Activated T-helper 17 cell treated with anti-CD3 and anti-CD28 coated beads, Interleukin-2, amount 50 U/mL, for 72 hours (primary cell): ENCODE measurements at regions not wholly inside any gene's neighbourhood (a gene's known extent, or its start where the extent isn't known, plus 50 kb on each side); places are given as distances from the start of the nearest gene placed in this dataset.

ENCODE experiments used
- ATAC-seq: fragments of 150-1000 bp; cut with Tn5 transposase; replicated peaks from 2 replicates; pipeline ENCODE4 v1.10.0; 2021; ENCODE audit warnings: mild to moderate bottlenecking, moderate library complexity
- H3K27ac Mint-ChIP-seq: one replicate; pipeline ENCODE4 v1.8.0; 2022; ENCODE audit warnings: mixed read lengths
- H3K27me3 Mint-ChIP-seq: one replicate; pipeline ENCODE4 v1.8.0; 2022; ENCODE audit warnings: mixed read lengths
- H3K36me3 Mint-ChIP-seq: one replicate; pipeline ENCODE4 v1.8.0; 2022; ENCODE audit warnings: low read depth, mild to moderate bottlenecking, mixed read lengths
- H3K4me1 Mint-ChIP-seq: one replicate; pipeline ENCODE4 v1.8.0; 2022; ENCODE audit warnings: mixed read lengths
- H3K4me3 Mint-ChIP-seq: one replicate; pipeline ENCODE4 v1.8.0; 2022; ENCODE audit warnings: mild to moderate bottlenecking, mixed read lengths
- H3K9me3 Mint-ChIP-seq: one replicate; pipeline ENCODE4 v1.8.0; 2022; ENCODE audit warnings: mixed read lengths

DNA sequence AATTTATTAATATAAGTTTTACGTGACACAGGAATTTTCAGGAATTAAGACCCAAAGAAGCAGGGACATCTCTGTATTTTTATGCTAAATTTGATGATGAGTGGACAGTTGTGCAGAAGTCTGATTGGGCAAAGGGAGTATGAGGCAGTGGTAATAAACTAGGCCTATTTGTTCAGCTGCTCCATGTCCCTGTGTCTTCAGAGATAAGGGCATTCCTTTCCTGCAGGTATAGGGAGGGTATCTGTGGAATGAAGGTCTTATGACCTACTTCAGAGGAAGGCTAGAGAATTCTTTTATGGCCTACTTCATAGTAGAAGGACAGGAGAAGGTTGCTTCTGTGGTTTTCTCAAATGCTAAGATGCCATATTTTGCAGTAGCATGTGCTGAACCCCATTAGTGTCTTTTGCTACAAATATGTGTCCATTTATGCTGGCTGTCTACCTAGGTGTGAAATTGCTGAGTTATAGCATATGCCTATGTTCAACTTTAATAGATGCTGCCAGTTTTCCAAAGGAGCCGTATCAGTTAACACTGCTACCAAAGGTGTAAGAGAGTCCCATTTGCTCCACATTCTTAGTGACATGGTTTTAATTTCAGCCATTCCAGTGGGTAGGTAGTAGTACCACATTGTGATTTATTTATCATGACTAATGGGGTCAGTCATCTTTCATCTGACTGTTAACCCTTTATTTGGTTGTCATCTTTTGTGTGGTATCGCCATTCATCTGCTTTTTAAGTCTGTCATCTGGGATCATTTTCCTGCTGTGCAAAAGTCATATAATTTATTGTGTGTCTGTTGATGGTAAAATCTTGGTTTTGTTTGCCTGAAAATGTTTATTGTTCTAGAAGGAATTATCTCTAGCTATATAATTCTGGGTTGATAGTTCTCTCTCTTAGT is 410.7 kb upstream of the RGS6 start:
- H3K36me3 Mint-ChIP-seq: peaks cover 26% of the 10 kb centered on the region
- H3K27me3 Mint-ChIP-seq: no peaks in the 10 kb centered on the region
- no peak overlapping the region for H3K4me3 Mint-ChIP-seq
- no peak for ATAC-seq
- H3K27ac Mint-ChIP-seq: no peak overlapping the region
- no peaks in the 10 kb centered on the region for H3K9me3 Mint-ChIP-seq
- H3K4me1 Mint-ChIP-seq: peaks cover 15% of the 10 kb centered on the region

DNA sequence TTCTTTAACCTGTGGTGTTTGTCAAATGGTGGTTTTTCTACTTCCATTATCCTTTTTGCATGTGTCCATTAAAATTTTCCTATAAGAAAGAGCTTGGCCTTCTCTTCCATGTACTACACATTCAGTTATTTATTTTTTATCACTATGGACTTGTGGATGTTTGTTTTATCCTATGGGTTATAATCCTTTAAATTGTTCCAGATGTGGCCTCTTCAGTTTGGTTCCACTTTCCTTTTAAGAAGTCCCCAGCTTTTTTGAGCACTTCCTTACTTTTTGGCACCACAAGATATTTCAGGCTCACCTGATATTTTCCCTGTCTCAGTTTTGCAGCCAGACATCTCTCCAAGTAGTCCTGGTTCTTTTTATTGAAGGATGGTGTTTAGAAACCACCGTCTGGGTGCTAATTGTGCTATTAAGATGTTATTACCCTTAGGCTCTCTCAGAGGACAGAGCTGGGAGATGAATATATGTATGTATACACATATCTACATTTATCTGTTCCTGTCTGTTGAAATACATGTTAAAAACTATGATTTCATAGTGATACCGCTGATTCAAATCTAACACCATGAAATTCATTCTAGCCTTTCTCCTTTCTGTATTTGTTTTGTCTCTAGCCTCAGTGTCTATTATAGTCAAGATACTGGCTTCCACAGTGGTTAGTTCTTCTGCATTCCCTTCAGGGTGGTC is 408.5 kb upstream of the RGS6 start:
- no peaks in the 10 kb centered on the region for H3K27me3 Mint-ChIP-seq

DNA sequence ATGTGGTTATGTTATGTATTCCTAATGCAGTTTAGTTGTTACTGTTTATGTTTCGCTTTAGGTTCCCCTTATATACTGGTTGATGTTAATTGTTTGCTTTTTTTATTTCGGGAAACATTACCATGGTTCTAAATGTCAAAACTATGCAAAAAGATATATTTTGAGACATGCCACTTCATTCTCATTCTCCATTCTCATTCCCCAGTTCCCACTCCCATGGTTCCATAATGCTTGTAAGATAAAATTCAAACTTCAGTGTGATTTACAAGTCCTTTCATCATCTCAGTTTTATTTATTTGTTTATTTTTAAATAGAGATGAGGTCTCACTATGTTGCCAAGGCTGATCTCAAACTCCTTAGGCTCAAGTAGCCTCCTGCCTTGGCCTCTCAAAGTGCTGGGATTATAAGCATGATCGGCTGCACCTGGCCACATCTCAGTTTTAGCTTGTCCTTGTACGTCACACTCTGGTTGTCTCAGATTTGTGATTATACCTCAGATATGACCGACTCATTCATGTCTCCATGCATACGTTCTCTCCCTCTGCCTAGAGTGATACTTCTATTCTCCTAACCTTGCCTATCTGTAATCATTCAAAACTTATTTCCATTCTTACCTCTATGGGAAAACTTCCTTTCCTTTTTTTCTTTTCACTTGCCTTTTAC is 407.8 kb upstream of the RGS6 start:
- Mint-ChIP-seq H3K36me3 (peaks cover 18% of the 10 kb centered on the region), H3K27me3 (no peaks in the 10 kb centered on the region)
- ATAC-seq: no peak

More for the DNA sequence above, 408.5 kb upstream of the RGS6 start:
- peaks cover 15% of the 10 kb centered on the region for H3K36me3 Mint-ChIP-seq
- H3K4me3 Mint-ChIP-seq: peak overlapping the region; percentile 25
- peaks cover 15% of the 10 kb centered on the region for H3K4me1 Mint-ChIP-seq
- ATAC-seq: peak; percentile 95
- no peaks in the 10 kb centered on the region for H3K9me3 Mint-ChIP-seq
- H3K27ac Mint-ChIP-seq: peak overlapping the region; percentile 76

DNA sequence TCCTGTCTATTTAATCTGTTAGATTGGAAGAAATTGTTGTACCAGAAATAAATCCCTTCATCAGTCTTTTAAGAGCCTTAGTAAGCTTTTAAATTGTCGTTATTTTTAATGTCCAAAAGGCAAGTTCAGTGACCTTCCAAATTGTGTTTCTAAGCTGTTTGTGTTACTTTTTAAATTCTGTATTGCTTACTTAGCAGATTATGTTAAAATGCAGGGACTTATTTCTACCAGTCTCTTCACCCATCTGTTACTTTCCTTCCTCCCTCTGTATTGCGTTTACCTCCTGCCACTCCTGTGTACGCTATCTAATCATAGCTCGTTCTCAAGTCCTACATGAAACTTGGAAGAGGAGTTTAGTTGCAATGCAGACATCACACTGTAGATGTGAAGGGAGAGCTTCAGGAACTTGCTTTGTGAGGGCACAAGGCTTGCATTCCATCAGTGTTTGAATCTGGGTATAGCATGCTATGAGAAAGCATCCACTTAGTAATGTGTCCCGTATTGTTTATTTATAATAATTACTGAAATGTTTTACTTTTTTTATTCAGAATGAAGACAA is 406.5 kb upstream of the RGS6 start:
- no peak overlapping the region for H3K4me3 Mint-ChIP-seq
- no peaks in the 10 kb centered on the region for H3K9me3 Mint-ChIP-seq
- no peaks in the 10 kb centered on the region for H3K27me3 Mint-ChIP-seq
- no peak for ATAC-seq
- no peak overlapping the region for H3K27ac Mint-ChIP-seq
- peaks cover 15% of the 10 kb centered on the region for H3K4me1 Mint-ChIP-seq
- H3K36me3 Mint-ChIP-seq: peaks cover 31% of the 10 kb centered on the region

More for the DNA sequence above, 407.8 kb upstream of the RGS6 start:
- Mint-ChIP-seq H3K4me3 (no peak overlapping the region), H3K27ac (peak overlapping the region; percentile 76), H3K9me3 (no peaks in the 10 kb centered on the region), H3K4me1 (peaks cover 15% of the 10 kb centered on the region)

DNA sequence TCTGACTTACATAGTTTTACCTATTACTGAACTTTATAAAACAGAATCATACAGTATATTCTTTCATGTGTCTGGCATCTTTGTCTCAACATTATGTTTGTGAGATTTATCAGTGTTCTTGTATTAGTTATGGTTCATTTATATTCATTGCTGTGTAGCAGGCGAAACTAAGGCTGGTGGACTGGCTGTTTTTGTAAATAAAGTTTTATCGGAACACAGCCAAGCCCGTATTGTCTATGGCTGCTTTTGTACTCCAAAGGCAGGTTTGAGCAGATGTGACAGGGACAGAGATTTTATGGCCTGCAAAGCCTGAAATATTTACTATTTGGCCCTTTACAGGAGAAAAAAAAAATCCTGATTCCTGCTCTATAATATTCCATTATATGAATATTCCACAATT is 405.8 kb upstream of the RGS6 start:
- no peak overlapping the region for H3K4me3 Mint-ChIP-seq
- H3K27me3 Mint-ChIP-seq: no peaks in the 10 kb centered on the region
- no peak for ATAC-seq
- H3K4me1 Mint-ChIP-seq: peaks cover 15% of the 10 kb centered on the region
- no peak overlapping the region for H3K27ac Mint-ChIP-seq
- peaks cover 37% of the 10 kb centered on the region for H3K36me3 Mint-ChIP-seq
- no peaks in the 10 kb centered on the region for H3K9me3 Mint-ChIP-seq

DNA sequence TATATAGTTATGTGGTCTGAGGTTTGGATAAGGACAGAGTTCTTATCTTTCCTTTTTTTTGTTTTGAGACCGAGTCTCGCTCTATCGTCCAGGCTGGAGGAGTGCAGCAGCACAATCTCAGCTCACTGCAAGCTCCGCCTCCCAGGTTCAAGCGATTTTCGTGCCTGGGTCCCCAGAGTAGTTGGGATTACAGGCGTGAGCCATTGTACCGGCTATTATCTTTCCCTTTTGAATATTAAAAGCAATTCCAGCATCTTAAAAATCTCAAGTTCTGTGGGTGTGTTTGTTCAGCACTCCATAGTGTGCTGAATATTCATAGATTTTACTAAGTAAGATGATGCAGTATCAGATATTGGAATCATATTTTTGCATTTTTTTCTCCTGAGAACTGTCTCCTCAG is 404.4 kb upstream of the RGS6 start:
- Mint-ChIP-seq H3K4me1 (peaks cover 15% of the 10 kb centered on the region), H3K36me3 (peaks cover 44% of the 10 kb centered on the region), H3K27me3 (no peaks in the 10 kb centered on the region), H3K4me3 (no peak overlapping the region), H3K9me3 (no peaks in the 10 kb centered on the region), H3K27ac (no peak overlapping the region)
- no peak for ATAC-seq

DNA sequence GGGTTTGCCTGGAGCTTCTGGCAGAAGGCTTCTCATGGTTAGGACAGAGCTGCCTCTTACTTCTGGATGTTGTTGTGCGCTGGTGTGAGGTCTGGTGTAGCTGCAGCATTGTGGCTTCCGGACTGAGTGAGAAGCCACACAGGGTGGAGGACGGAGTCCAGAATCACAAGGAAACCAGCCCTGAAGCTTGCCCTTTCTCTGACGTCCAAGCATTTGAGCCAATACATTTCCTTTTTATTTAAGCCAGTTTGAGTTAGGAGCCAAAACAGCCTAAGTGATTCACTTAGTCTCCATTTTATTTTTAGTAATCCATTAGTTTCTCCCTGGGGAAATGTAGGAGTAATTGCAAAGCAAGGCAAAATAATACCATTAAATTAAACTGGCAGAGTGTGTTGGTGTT is 402.4 kb upstream of the RGS6 start:
- Mint-ChIP-seq H3K4me1 (no peaks in the 10 kb centered on the region), H3K9me3 (no peaks in the 10 kb centered on the region), H3K4me3 (no peak overlapping the region), H3K36me3 (peaks cover 32% of the 10 kb centered on the region), H3K27me3 (no peaks in the 10 kb centered on the region), H3K27ac (no peak overlapping the region)
- ATAC-seq: no peak

DNA sequence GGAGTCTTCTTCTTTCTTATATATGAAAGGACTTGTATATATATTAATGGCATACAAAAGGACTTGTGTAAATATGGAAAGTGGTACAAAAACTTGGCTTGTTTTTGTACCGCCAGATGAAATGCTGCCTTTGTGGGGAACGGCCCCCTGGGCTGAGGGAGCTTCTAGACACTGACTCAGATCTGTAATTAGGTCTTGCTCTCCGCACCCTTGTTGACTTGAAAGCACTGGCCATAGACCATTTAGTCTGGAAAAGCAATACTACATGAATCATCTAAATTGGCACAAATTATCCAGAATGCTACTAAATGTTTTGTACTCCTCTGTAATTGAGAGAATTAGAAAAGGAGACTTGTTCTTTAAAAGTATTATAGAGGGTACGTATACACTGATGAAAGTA is 399.9 kb upstream of the RGS6 start:
- Mint-ChIP-seq H3K4me1 (peaks cover 6% of the 10 kb centered on the region), H3K9me3 (no peaks in the 10 kb centered on the region), H3K27me3 (no peaks in the 10 kb centered on the region), H3K4me3 (no peak overlapping the region), H3K36me3 (peaks cover 32% of the 10 kb centered on the region), H3K27ac (no peak overlapping the region)
- ATAC-seq: no peak

DNA sequence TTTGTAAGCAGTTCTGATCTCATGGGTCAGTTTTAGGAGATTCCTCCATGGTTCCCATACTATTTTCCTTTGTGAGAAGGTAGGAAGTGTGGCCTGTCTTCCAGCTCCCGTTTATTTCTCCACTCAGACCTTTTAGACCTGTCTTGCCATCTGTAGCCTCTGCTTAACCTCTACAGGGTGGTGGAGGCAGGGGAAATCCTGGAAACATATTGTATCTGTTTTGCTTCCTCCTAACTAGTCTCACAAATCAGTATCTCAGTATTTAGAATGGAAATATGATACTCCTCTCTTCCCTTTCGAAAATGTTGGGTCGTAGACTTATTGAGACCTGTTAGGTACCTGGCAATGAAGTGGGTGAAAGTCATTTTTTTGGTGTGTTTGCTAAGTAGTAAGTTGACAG is 399.4 kb upstream of the RGS6 start:
- Mint-ChIP-seq H3K9me3 (no peaks in the 10 kb centered on the region), H3K4me3 (no peak overlapping the region), H3K27me3 (no peaks in the 10 kb centered on the region), H3K4me1 (peaks cover 9% of the 10 kb centered on the region), H3K36me3 (peaks cover 32% of the 10 kb centered on the region), H3K27ac (no peak overlapping the region)
- no peak for ATAC-seq

DNA sequence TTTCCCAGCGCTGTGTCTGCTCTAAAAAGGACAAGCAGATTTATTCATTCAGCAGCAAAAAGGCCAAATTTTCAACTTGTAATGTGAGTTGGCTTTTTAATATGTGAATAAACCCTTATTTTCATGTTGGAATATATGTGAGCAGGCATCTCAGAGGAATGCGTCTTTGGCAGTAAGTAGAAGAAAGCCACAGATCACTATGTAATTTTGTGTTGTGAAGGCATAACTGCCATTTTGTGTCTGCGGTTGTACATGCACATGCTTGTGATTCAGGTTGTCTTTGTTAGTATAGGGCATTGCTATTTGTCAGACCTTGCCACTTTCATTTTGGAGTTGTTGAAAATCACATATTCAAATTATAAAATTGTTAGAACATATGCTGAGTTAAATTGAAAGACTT is 398.8 kb upstream of the RGS6 start:
- Mint-ChIP-seq H3K9me3 (no peaks in the 10 kb centered on the region), H3K4me1 (peaks cover 10% of the 10 kb centered on the region), H3K27ac (no peak overlapping the region), H3K36me3 (peaks cover 32% of the 10 kb centered on the region), H3K4me3 (no peak overlapping the region), H3K27me3 (no peaks in the 10 kb centered on the region)
- no peak for ATAC-seq

DNA sequence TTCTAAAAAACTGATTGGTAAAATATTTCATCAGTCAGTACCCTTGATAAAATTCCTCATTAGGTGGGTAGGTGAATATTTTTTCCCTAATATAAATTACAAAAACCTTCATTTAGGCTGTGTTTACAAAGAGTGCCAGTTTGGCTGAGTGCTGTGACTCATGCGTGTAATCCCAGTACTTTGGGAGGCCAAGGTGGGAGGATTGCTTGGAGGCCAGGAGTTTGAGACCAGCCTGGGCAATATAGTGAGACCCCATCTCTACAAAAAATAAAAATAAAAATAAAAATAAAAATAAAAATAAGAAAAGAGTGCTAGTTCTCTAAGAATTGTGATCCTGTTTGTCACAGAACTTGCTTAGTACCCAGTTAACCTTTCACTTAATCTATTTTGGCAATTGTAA is 398.4 kb upstream of the RGS6 start:
- Mint-ChIP-seq H3K27ac (no peak overlapping the region), H3K9me3 (no peaks in the 10 kb centered on the region), H3K4me3 (no peak overlapping the region), H3K36me3 (peaks cover 32% of the 10 kb centered on the region), H3K27me3 (no peaks in the 10 kb centered on the region), H3K4me1 (peaks cover 11% of the 10 kb centered on the region)
- ATAC-seq: no peak

DNA sequence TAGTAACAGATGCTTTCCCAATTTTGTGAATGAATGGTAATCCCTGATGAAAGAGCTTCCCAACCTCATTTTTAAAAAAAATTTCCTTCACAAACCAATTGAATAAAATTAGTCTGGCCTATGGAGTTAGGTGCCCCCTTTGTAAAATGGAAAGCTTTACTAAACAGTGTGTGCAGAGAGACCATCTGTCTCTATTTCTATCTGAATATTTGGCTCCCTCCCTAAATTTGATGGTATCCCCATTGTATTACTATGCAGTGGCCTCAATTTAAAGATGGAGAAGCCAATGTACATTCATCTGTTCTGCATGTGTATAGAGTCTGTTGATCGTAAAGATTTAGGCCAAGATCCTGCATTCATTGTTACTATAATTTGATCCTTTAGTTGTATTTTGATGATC is 397.7 kb upstream of the RGS6 start:
- no peak for ATAC-seq
- no peaks in the 10 kb centered on the region for H3K9me3 Mint-ChIP-seq
- H3K4me3 Mint-ChIP-seq: no peak overlapping the region
- H3K27me3 Mint-ChIP-seq: no peaks in the 10 kb centered on the region
- peaks cover 15% of the 10 kb centered on the region for H3K4me1 Mint-ChIP-seq
- H3K36me3 Mint-ChIP-seq: peaks cover 29% of the 10 kb centered on the region
- H3K27ac Mint-ChIP-seq: no peak overlapping the region

DNA sequence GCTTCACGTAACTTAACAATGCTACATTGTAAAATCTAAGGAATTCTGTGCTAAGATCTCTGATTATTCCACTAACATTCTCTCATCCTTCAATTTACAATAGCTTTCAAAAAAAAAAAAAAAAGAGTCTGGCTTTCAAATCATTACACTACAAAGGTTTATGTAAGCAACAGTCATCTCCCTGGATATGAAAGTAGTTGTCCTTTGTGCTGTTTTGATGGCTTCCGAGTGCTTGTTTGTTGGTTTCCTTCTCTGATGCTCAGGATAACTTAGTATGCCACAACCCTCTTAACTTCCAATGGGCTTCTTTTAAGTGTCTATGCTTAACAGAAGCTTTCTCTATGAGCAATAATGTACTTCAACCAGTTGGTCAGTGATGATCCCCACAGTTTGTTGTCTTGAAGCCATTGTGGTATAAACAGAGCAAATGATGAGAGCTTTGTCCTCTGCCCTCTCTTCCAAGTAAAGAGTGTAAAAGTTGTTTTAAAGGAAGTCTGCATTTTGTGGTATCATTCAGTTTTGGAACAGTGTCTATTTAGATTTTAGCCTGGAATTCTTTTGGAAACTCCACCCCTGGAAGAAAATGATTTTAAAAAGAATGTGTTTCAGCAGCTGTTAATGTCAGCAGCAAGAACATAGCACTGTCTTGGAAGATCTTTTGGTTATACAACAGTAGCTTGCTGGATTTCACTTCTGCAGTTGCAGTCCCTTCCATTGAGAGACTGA is 396.1 kb upstream of the RGS6 start:
- H3K36me3 Mint-ChIP-seq: peaks cover 12% of the 10 kb centered on the region
- no peak for ATAC-seq
- no peak overlapping the region for H3K4me3 Mint-ChIP-seq
- peaks cover 15% of the 10 kb centered on the region for H3K4me1 Mint-ChIP-seq
- no peaks in the 10 kb centered on the region for H3K9me3 Mint-ChIP-seq
- no peak overlapping the region for H3K27ac Mint-ChIP-seq
- H3K27me3 Mint-ChIP-seq: no peaks in the 10 kb centered on the region
